Stimulated activated naive CD8-positive, alpha-beta T cell treated with anti-CD3 and anti-CD28 coated beads, Interleukin-15, Interleukin-2, amounts not matched to agents 100 U/mL and 50 U/mL, for 24 hours (primary cell): ENCODE measurements at regions not wholly inside any gene's neighbourhood (a gene's known extent, or its start where the extent isn't known, plus 50 kb on each side); places are given as distances from the start of the nearest gene placed in this dataset.

ENCODE experiments used
- ATAC-seq: fragments of 150-1000 bp; cut with Tn5 transposase; one replicate; pipeline ENCODE4 v1.10.0; 2021
- DNase-seq: peaks from one replicate; pipeline ENCODE4 v3.0.0; 2021

- peak; percentile 6 for DNase-seq
- ATAC-seq = peak; percentile 42
These were observed 158.6 kb upstream of the SHB start for GRCh38 chr9:38227656-38228055.

- DNase-seq (peak; percentile 65), ATAC-seq (peak; percentile 63)
These were observed 158.1 kb upstream of the SHB start for GRCh38 chr9:38227061-38227540.

GRCh38 chr9:38226491-38226951 is 157.5 kb upstream of the SHB start:
- DNase-seq (no peak), ATAC-seq (no peak)

DNA sequence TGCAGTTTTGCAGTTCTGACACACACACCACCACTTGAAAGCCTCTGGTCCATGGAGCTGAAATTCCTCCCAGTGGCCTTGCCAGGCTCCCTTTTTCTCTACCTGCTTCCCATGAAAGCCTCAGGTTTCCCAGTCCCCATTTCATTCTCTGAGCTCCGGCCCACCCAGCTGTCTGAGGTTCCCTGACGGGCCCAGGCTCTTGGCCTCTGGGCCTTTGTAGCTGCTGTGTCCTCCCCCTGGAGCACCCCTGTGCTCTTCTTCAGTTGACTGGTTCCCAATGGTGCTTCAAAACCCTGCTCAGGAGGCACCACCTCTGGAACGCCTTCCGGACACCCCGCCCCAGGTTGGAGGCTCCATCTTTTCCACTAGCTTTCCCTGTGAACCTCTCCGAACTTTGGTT is 155.9 kb upstream of the SHB start:
- DNase-seq = no peak
- ATAC-seq = no peak

- no peak for DNase-seq
- ATAC-seq = no peak
These were observed 147.5 kb upstream of the SHB start for GRCh38 chr9:38216572-38216971.

GRCh38 chr9:38215465-38215864 is 146.4 kb upstream of the SHB start:
- no peak for ATAC-seq

DNA sequence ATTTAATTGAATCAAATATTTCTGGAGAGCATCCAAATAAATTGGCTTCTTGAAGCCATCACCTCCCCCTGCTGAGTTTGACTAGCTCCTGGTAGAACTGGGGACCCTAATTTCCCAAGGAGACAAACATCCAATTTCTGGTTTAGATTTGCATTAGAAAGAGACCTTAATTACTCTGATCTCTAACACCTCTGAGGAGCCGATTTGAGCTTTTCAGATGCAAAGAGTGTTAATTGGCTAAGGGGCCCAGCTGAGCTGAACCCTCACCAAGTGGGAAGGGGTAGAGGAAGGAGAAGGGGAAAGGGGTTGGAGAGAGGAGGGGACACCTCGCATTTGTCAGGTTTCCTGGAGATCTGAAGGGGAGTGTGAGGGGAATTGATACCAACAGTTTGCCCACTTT is 145.4 kb upstream of the SHB start:
- DNase-seq (no peak), ATAC-seq (no peak)

More at GRCh38 chr9:38215465-38215864, 146.4 kb upstream of the SHB start:
- DNase-seq = no peak

DNA sequence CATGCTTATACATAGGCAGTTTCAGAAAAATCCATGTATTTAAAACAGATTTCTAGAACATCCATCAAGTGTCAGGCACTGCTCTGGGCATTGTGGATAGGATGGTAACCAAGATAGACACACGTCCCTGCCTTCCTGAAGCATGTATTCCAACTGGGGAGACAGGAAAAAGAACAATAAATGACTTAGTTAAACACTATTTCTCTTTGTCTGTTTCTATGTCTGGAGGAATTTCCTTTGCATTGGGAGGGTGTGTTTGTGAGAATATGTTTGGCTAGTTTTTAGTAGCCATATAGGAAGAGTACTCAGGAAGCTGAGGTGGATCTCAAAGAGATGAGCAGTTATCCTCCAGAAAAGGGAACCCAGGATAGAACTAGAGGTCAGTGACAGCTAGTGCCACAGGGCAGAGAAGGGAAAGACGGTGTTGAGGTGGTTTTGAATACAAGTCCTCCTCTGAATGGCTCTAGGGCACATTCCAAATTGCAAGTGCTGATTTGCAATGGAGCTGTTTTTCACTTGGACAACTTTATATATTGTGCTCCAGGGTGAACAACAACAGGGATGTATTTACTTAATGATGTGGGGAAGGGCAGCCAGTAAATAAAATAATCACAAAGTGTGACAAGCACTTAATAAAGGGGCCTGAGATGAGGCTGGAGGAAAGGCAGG is 144.7 kb upstream of the SHB start:
- DNase-seq (no peak), ATAC-seq (no peak)

GRCh38 chr9:38212016-38212415 is 143.0 kb upstream of the SHB start:
- ATAC-seq (no peak), DNase-seq (no peak)

- DNase-seq (no peak), ATAC-seq (no peak)
These were observed 142.0 kb upstream of the SHB start for GRCh38 chr9:38211002-38211401.

DNA sequence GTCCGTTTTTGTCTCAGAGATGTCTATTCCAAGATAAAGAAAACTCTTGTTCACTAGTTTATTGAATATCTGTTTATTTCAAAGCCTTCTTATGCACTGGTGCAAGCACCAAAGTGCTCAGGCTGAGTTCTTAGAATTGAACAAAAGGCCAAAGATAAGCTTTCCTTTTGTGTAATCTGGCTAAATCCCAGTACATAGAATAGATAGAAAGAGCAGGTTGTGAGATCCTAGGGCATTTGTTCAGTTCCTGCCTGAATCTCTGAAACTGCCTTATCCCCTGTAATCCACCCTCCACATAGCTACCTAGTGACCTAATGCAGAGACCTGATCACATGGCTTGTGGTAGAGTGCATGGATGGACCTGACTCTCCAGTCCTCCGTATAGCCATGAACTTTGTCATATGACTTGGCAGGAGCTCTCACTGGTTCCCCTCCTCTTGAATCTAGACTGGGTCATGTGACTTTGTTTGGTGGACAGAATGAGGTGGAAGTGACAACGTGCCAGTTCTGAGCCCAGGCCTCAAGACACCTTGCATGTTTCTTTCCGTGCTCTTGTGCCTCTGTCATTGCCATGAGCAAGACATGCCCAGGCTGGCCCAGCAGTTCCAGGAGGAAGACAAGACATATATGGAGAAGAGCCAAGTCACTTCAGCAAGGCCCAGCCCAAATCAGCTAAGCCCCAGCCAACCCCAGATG is 139.3 kb upstream of the SHB start:
- ATAC-seq (no peak), DNase-seq (no peak)

DNA sequence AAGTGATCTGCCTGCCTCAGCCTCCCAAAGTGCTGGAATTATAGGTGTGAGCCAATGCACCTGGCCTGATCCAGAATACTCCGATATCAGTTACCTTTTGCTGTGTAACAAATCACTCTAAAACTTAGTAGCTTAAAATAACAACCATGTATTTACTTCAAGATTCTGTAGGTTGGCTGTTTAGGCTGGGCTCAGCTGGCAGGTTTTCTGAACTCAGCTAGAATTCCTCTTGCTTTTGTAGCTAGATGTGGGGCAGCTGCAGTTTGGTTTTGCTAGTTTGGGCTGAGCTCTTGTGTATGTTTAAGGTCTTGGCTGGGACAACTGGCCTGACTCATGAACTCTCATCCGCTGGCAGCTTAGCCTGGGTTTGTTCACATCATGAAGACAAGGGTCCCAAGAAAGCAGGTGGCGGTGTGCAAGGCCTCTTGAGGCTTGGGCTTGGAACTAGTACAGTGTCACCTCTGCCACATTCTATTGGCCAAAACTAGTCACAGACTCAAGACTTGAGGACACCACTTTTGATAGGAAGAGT is 138.3 kb upstream of the SHB start:
- DNase-seq (no peak), ATAC-seq (no peak)

GRCh38 chr9:38205279-38205678 is 136.3 kb upstream of the SHB start:
- no peak for ATAC-seq
- no peak for DNase-seq

GRCh38 chr9:38202336-38202938 is 133.4 kb upstream of the SHB start:
- no peak for DNase-seq
- ATAC-seq = no peak

DNA sequence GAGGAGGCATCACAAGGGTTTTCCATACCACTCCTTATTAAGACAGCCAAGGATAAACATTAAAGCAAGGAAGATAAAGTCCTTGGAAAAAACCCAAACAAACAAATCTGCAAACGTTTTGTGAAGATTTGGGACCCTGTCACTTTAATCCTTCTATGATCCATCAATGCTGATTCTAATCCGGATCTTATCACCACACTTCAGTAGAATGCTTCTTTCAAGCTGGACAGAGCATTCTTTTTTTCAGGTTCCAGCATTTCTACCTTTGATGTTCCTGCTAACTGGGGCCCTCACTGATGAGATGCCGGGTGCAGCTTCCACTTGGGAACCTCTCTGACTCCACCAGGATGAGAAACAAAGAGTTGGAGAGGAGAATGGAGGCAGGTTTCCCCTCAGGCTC is 132.8 kb upstream of the SHB start:
- ATAC-seq (no peak), DNase-seq (no peak)

DNA sequence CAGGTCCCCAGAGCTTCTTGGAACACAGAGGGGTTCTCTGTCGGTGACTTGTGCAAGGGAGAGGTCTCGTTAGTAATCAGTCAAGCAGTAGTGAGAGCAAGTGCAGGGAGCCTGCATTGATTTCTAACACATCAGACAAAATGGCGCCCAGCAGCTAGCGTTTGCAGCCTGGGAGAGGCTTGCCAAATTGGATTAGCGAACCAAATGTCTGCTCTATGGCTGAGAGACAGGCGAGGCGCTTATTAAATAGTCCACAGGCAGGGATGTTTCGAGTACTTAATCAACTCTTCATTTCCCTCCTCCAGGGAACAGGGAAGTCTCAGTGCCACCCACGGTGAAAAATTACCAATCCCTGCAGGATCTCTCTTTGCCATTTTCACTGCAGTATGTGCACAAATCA is 131.4 kb upstream of the SHB start:
- no peak for ATAC-seq
- no peak for DNase-seq

DNA sequence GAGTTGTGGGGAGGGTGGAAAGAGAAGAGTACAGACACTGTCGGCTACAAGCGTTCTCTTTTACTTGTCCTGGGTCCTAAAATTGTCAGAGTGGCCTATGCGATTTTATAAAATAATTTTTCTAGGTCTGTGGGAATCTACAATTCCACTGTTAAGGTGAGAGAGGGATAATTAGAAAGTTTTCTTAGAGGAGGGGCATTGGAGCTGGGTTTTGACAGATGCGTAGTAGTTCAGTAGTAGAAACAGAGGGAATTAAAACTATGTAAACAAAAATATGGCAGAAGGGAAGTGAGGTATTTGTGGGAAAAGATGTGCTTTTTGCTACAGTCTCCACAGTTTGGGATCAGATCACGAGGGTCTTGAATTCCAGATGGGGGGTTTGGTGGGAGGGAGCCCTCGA is 129.1 kb upstream of the SHB start:
- ATAC-seq (no peak), DNase-seq (no peak)

GRCh38 chr9:38196714-38197113 is 127.7 kb upstream of the SHB start:
- ATAC-seq (no peak), DNase-seq (no peak)

- ATAC-seq = no peak
- DNase-seq = no peak
These were observed 126.7 kb upstream of the SHB start for GRCh38 chr9:38195737-38196161.

DNA sequence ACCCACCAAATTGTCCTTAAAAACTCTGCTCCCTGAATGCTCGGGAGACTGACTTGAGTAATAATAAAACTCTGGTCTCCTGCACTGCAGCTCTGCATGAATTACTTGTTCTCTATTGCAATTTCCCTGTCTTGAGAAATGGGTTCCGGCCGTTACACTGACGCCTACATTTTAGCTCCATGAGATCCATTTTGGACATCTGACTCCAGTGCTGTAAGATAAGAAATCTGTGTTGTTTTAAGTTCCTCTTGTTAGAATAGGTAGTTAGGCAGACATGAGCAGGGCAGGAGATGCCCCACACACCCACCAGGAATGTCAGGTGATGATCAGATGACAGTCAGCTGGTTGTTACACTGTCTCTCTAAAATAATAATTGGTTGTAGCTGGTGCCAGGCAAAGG is 125.8 kb upstream of the SHB start:
- DNase-seq = no peak
- no peak for ATAC-seq

DNA sequence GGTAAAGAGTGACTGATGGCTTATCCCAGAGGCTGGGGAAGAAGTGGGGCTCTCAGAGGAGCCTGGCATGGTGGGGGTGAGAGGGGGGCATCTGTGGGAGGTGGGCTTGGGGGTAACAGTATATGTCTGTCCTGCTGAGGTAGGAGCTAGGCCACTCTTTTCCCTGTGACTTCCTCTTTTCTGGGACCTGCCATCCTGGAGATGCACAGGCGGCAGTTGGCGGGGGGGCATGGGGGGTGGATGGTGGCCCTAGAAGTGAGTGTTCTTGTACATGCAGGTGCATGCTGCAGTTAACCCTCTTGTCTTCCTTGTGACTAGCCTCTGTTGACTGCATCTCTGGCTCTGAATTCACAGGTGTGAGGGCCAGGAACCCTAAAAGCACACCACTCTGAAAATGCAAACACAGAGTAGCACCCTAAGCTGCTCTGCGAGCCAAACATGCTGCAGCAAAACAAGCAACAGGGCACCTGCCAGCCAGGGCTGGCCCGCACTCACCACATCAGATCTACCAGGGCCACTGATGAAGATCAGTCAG is 123.8 kb upstream of the SHB start:
- no peak for ATAC-seq
- DNase-seq = no peak

GRCh38 chr9:38186404-38187115 is 117.5 kb upstream of the SHB start:
- no peak for ATAC-seq
- no peak for DNase-seq
